ENCODE measurements at regions not wholly inside any gene's neighbourhood (a gene's known extent, or its start where the extent isn't known, plus 50 kb on each side); places are given as distances from the start of the nearest gene placed in this dataset.
"Not testable (repeated sequence)": the region's sequence is repeated elsewhere in the genome, so short reads cannot be mapped to it uniquely, and the experiment has no call there.

DNA sequence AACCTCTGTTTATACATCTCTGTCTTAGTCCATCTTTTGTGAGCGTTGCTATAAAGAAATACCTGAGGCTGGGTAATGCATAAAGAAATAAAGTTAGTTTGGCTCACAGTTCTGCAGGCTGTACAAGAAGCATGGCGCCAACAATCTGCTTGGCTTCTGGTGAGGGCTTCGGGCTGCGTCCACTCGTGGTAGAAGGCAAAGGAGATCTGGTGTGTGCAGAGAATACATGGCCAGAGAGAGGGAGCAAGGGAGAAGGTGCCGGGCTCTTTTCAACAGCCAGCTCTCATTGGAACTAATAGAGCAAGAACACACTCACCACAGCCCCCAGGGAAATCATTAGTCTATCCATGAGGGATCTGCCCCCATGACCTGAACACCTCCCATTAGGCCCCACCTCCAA lies 100.3 kb upstream of the SRSF6 start:
- Mint-ChIP-seq H3K9me3 (ENCODE audit: unreplicated experiment) (peaks cover 12% of the 10 kb centered on the region), H3K27ac (ENCODE audit: unreplicated experiment) (no peak overlapping the region), H3K36me3 (ENCODE audit: unreplicated experiment) (no peaks in the 10 kb centered on the region), H3K4me1 (ENCODE audit: unreplicated experiment) (no peaks in the 10 kb centered on the region), H3K27me3 (ENCODE audit: unreplicated experiment) (no peaks in the 10 kb centered on the region), H3K4me3 (ENCODE audit: unreplicated experiment) (no peak overlapping the region)
- DNase-seq (ENCODE audit: extremely low spot score, unreplicated experiment) = no peak
- TF ChIP-seq, protein P1, sequence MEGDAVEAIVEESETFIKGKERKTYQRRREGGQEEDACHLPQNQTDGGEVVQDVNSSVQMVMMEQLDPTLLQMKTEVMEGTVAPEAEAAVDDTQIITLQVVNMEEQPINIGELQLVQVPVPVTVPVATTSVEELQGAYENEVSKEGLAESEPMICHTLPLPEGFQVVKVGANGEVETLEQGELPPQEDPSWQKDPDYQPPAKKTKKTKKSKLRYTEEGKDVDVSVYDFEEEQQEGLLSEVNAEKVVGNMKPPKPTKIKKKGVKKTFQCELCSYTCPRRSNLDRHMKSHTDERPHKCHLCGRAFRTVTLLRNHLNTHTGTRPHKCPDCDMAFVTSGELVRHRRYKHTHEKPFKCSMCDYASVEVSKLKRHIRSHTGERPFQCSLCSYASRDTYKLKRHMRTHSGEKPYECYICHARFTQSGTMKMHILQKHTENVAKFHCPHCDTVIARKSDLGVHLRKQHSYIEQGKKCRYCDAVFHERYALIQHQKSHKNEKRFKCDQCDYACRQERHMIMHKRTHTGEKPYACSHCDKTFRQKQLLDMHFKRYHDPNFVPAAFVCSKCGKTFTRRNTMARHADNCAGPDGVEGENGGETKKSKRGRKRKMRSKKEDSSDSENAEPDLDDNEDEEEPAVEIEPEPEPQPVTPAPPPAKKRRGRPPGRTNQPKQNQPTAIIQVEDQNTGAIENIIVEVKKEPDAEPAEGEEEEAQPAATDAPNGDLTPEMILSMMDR (IDR thresholded peaks at IDR 0.05) = no peak

DNA sequence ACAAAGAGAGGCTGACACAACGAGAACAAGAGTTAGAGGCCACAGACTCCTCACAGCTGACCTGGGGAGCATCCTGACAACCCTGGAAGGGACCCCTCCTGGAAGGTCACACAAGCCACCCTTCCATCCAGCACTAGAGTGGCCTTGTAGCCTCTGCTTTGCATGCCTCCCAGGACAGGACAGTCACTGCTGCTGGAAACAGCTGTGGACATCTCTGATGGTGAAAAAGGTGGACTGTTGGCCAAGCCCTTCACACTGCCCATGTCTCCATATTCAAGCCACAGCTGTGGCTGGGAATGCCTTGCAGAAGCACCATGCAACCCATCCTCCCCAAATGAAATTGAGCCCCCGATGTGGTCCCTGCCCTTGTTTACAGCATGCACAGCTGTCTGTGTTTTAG lies 102.1 kb upstream of the SRSF6 start:
- H3K4me3 Mint-ChIP-seq (ENCODE audit: unreplicated experiment) = no peak overlapping the region
- TF ChIP-seq, protein P1 (IDR thresholded peaks at IDR 0.05) = no peak

DNA sequence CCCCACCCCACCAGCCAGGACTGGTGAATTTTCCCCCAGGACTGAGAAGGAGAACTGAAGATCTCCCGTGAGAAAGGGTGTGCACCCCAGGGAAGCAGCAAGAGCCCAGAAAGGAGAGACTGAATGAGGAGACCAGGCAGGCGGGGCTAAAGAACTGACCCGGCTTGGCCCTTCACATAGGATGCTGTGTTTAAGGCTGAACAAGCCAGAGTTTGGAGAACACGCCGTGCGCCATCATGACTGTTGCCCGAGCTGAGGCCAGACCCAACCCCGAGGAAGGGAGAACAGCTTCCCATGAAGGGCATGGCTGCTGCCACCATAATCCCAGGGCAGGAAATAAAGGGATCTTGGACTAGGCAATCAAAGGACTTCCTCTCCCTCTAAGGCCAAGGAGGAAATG lies 104.7 kb upstream of the SRSF6 start:
- no peaks in the 10 kb centered on the region for H3K4me1 Mint-ChIP-seq (ENCODE audit: unreplicated experiment)
- no peaks in the 10 kb centered on the region for H3K36me3 Mint-ChIP-seq (ENCODE audit: unreplicated experiment)
- H3K27me3 Mint-ChIP-seq (ENCODE audit: unreplicated experiment) = no peaks in the 10 kb centered on the region
- H3K9me3 Mint-ChIP-seq (ENCODE audit: unreplicated experiment) = peaks cover 22% of the 10 kb centered on the region
- DNase-seq (ENCODE audit: extremely low spot score, unreplicated experiment) = no peak
- TF ChIP-seq, protein P1 (IDR thresholded peaks at IDR 0.05) = no peak
- no peak overlapping the region for H3K4me3 Mint-ChIP-seq (ENCODE audit: unreplicated experiment)
- H3K27ac Mint-ChIP-seq (ENCODE audit: unreplicated experiment) = no peak overlapping the region

More for the DNA sequence above, 102.1 kb upstream of the SRSF6 start:
- Mint-ChIP-seq H3K27me3 (ENCODE audit: unreplicated experiment) (no peaks in the 10 kb centered on the region), H3K9me3 (ENCODE audit: unreplicated experiment) (peaks cover 12% of the 10 kb centered on the region), H3K27ac (ENCODE audit: unreplicated experiment) (no peak overlapping the region), H3K36me3 (ENCODE audit: unreplicated experiment) (no peaks in the 10 kb centered on the region), H3K4me1 (ENCODE audit: unreplicated experiment) (no peaks in the 10 kb centered on the region)
- no peak for DNase-seq (ENCODE audit: extremely low spot score, unreplicated experiment)

DNA sequence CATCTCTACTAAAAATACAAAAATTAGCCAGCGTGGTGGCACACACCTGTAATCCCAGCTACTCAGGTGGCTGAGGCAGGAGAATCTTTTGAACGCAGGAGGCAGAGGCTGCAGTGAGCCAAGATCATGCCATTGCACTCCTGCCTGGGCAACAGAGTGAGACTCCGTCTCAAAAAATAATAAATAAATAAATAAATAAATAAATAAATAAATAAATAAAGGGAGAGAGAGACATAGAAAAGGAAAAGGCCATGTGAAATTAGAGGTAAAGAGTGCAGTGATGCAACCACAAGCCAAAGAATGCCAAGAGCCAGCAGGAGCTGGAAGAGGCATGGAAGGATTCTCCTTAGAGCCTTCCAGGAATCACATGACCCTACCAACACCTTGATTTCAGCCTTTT lies 107.0 kb upstream of the SRSF6 start:
- H3K4me3 Mint-ChIP-seq (ENCODE audit: unreplicated experiment); H3K27ac Mint-ChIP-seq (ENCODE audit: unreplicated experiment); DNase-seq (ENCODE audit: extremely low spot score, unreplicated experiment); H3K27me3 Mint-ChIP-seq (ENCODE audit: unreplicated experiment); H3K4me1 Mint-ChIP-seq (ENCODE audit: unreplicated experiment); H3K36me3 Mint-ChIP-seq (ENCODE audit: unreplicated experiment): not testable (repeated sequence)
- peaks cover 21% of the 10 kb centered on the region for H3K9me3 Mint-ChIP-seq (ENCODE audit: unreplicated experiment)

DNA sequence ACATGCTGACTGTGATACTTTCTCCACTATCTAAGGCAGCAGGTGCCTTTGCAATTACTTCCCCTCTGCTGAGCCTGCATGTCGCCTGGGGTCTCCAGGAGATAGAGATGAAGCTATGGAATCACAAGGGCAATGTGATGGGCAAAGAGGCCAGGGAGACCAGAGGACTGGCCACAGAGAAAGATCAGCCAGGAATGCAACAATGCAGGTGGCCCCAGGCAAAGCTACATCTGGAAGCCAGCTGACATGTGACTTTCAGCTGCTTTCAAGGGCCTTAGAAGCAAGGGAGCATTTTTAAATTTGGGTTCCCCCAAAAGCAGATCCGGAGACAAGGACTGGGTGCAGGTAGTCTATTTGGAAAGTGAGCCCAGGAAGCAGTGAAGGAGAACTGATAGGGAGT lies 107.9 kb upstream of the SRSF6 start:
- no peaks in the 10 kb centered on the region for H3K4me1 Mint-ChIP-seq (ENCODE audit: unreplicated experiment)
- DNase-seq (ENCODE audit: extremely low spot score, unreplicated experiment) = no peak
- no peaks in the 10 kb centered on the region for H3K27me3 Mint-ChIP-seq (ENCODE audit: unreplicated experiment)
- H3K36me3 Mint-ChIP-seq (ENCODE audit: unreplicated experiment) = no peaks in the 10 kb centered on the region
- TF ChIP-seq, protein P1 (IDR thresholded peaks at IDR 0.05) = no peak
- peaks cover 26% of the 10 kb centered on the region for H3K9me3 Mint-ChIP-seq (ENCODE audit: unreplicated experiment)
- no peak overlapping the region for H3K27ac Mint-ChIP-seq (ENCODE audit: unreplicated experiment)
- no peak overlapping the region for H3K4me3 Mint-ChIP-seq (ENCODE audit: unreplicated experiment)

DNA sequence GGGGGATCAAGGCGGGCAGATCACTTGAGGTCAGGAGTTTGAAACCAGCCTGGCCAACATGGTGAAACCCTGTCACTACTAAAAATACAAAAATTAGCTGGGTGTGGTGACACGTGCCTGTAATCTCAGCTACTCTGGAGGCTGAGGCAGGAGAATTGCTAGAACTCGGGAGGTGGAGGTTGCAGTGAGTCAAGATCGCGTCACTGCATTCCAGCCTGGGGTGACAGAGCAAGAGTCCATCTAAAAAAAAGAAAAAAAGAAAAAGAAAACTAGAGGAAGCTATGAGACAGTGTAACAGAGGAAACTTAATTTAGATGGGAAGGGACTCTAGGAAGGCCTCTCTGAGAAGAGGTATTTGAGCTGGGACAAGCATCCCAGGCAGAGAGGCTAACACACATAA lies 109.9 kb upstream of the SRSF6 start:
- H3K9me3 Mint-ChIP-seq (ENCODE audit: unreplicated experiment) = peaks cover 37% of the 10 kb centered on the region

More for the DNA sequence above, 109.9 kb upstream of the SRSF6 start:
- H3K27ac Mint-ChIP-seq (ENCODE audit: unreplicated experiment); DNase-seq (ENCODE audit: extremely low spot score, unreplicated experiment); H3K4me3 Mint-ChIP-seq (ENCODE audit: unreplicated experiment); H3K36me3 Mint-ChIP-seq (ENCODE audit: unreplicated experiment); H3K27me3 Mint-ChIP-seq (ENCODE audit: unreplicated experiment); H3K4me1 Mint-ChIP-seq (ENCODE audit: unreplicated experiment): not testable (repeated sequence)

All from osteocyte (in vitro differentiated cells).